ENCODE measurements at regions not wholly inside any gene's neighbourhood (a gene's known extent, or its start where the extent isn't known, plus 50 kb on each side); places are given as distances from the start of the nearest gene placed in this dataset.

- H3K9me3 ChIP-seq (ENCODE audit: low read depth, low read length, poor library complexity, severe bottlenecking): peaks cover 6% of the 10 kb centered on the region
- CTCF ChIA-PET: no interaction called here
- no TSS peak for BruUV-seq (replicated peaks)
- H3K27me3 ChIP-seq (replicated peaks; ENCODE audit: insufficient read depth, low read depth, low read length, poor library complexity): no peaks in the 10 kb centered on the region
- intact Hi-C loops (cut with micrococcal nuclease; ENCODE audit: unreplicated experiment): no loop called here
- H3K27ac ChIP-seq (ENCODE audit: low read depth, low read length, poor library complexity, severe bottlenecking): no peak overlapping the region
- H3K4me3 ChIP-seq (ENCODE audit: low read depth, low read length, poor library complexity, severe bottlenecking): no peak overlapping the region
- no peaks in the 10 kb centered on the region for H3K36me3 ChIP-seq (ENCODE audit: insufficient read depth, low read length, poor library complexity, severe bottlenecking)
- H3K4me1 ChIP-seq (ENCODE audit: insufficient read depth, low read length, poor library complexity, severe bottlenecking): no peaks in the 10 kb centered on the region
- no peak for DNase-seq (ENCODE audit: low spot score)
- TF ChIP-seq EZH2 (IDR thresholded peaks at IDR 0.05; ENCODE audit: borderline replicate concordance, low read depth, low read length, poor library complexity, severe bottlenecking) (no peak), CTCF (conservative IDR thresholded peaks at IDR 0.05; ENCODE audit: low read depth, low read length) (no peak)
- POLR2A ChIA-PET (ENCODE audit: low non-redundant PET): no interaction called here
Measured at GRCh38 chrX:8390771-8391170, 73.9 kb upstream of the VCX3B start.

GRCh38 chrX:8403988-8404387 is 60.6 kb upstream of the VCX3B start:
- Histone ChIP-seq H3K4me1 (ENCODE audit: insufficient read depth, low read length, poor library complexity, severe bottlenecking) (no peaks in the 10 kb centered on the region), H3K27me3 (replicated peaks; ENCODE audit: insufficient read depth, low read depth, low read length, poor library complexity) (no peaks in the 10 kb centered on the region), H3K9me3 (ENCODE audit: low read depth, low read length, poor library complexity, severe bottlenecking) (no peaks in the 10 kb centered on the region), H3K27ac (ENCODE audit: low read depth, low read length, poor library complexity, severe bottlenecking) (no peak overlapping the region), H3K36me3 (ENCODE audit: insufficient read depth, low read length, poor library complexity, severe bottlenecking) (no peaks in the 10 kb centered on the region), H3K4me3 (ENCODE audit: low read depth, low read length, poor library complexity, severe bottlenecking) (no peak overlapping the region)
- ChIA-PET CTCF (no interaction called here), POLR2A (ENCODE audit: low non-redundant PET) (no interaction called here)
- BruUV-seq (replicated peaks): no TSS peak
- DNase-seq (ENCODE audit: low spot score): no peak
- TF ChIP-seq EZH2 (IDR thresholded peaks at IDR 0.05; ENCODE audit: borderline replicate concordance, low read depth, low read length, poor library complexity, severe bottlenecking): no peak
- intact Hi-C loops (cut with micrococcal nuclease; ENCODE audit: unreplicated experiment): no loop called here

- TF ChIP-seq CTCF (conservative IDR thresholded peaks at IDR 0.05; ENCODE audit: low read depth, low read length): no peak
- no peak for TF ChIP-seq EZH2 (IDR thresholded peaks at IDR 0.05; ENCODE audit: borderline replicate concordance, low read depth, low read length, poor library complexity, severe bottlenecking)
- CTCF ChIA-PET: no interaction called here
- POLR2A ChIA-PET (ENCODE audit: low non-redundant PET): no interaction called here
Measured at GRCh38 chrX:8404471-8404870, 60.2 kb upstream of the VCX3B start.

GRCh38 chrX:8404926-8405325 is 59.7 kb upstream of the VCX3B start:
- POLR2A ChIA-PET (ENCODE audit: low non-redundant PET): no interaction called here
- no peaks in the 10 kb centered on the region for H3K36me3 ChIP-seq (ENCODE audit: insufficient read depth, low read length, poor library complexity, severe bottlenecking)
- H3K9me3 ChIP-seq (ENCODE audit: low read depth, low read length, poor library complexity, severe bottlenecking): no peaks in the 10 kb centered on the region
- BruUV-seq (replicated peaks): no TSS peak
- no peaks in the 10 kb centered on the region for H3K27me3 ChIP-seq (replicated peaks; ENCODE audit: insufficient read depth, low read depth, low read length, poor library complexity)
- no peak for DNase-seq (ENCODE audit: low spot score)
- H3K27ac ChIP-seq (ENCODE audit: low read depth, low read length, poor library complexity, severe bottlenecking): no peak overlapping the region
- TF ChIP-seq CTCF (conservative IDR thresholded peaks at IDR 0.05; ENCODE audit: low read depth, low read length) (no peak), EZH2 (IDR thresholded peaks at IDR 0.05; ENCODE audit: borderline replicate concordance, low read depth, low read length, poor library complexity, severe bottlenecking) (no peak)
- no peak overlapping the region for H3K4me3 ChIP-seq (ENCODE audit: low read depth, low read length, poor library complexity, severe bottlenecking)
- intact Hi-C loops (cut with micrococcal nuclease; ENCODE audit: unreplicated experiment): no loop called here
- CTCF ChIA-PET: no interaction called here
- H3K4me1 ChIP-seq (ENCODE audit: insufficient read depth, low read length, poor library complexity, severe bottlenecking): no peaks in the 10 kb centered on the region

More at GRCh38 chrX:8404471-8404870, 60.2 kb upstream of the VCX3B start:
- no peak for DNase-seq (ENCODE audit: low spot score)
- H3K4me3 ChIP-seq (ENCODE audit: low read depth, low read length, poor library complexity, severe bottlenecking): no peak overlapping the region
- no TSS peak for BruUV-seq (replicated peaks)
- H3K4me1 ChIP-seq (ENCODE audit: insufficient read depth, low read length, poor library complexity, severe bottlenecking): no peaks in the 10 kb centered on the region
- no peaks in the 10 kb centered on the region for H3K27me3 ChIP-seq (replicated peaks; ENCODE audit: insufficient read depth, low read depth, low read length, poor library complexity)
- intact Hi-C loops (cut with micrococcal nuclease; ENCODE audit: unreplicated experiment): no loop called here
- no peaks in the 10 kb centered on the region for H3K36me3 ChIP-seq (ENCODE audit: insufficient read depth, low read length, poor library complexity, severe bottlenecking)
- no peaks in the 10 kb centered on the region for H3K9me3 ChIP-seq (ENCODE audit: low read depth, low read length, poor library complexity, severe bottlenecking)
- H3K27ac ChIP-seq (ENCODE audit: low read depth, low read length, poor library complexity, severe bottlenecking): no peak overlapping the region

Measured in A673 (cell line).